ENCODE measurements at regions not wholly inside any gene's neighbourhood (a gene's known extent, or its start where the extent isn't known, plus 50 kb on each side); places are given as distances from the start of the nearest gene placed in this dataset.

- DNase-seq (ENCODE audit: low read depth in 4 of 4, low spot score in 3 of 4), result no peak
These were observed 236.8 kb downstream of the ACTL7B start for GRCh38 chr9:108618906-108619550.

DNA sequence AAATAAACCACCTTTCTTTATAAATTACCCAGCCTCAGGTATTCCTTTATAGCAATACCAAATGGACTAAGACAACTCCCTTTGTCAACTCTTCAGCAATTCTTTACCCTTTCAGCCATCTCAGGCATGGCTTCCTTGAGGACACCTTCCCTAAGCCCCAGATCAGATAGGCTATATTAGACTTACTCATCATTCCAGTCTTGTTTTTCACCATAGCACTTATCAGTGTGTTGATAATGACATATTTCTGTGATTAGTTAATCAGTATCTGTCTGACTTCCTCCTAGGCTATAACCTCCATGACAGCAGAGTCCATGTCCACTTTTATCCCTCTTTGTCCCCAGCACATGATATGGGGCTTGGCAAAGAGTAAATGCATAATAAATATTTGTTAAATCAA is 238.1 kb downstream of the ACTL7B start:
- no peak for DNase-seq (ENCODE audit: low read depth in 4 of 4, low spot score in 3 of 4)

- no peak for DNase-seq (ENCODE audit: low read depth in 4 of 4, low spot score in 3 of 4)
These were observed 240.6 kb downstream of the ACTL7B start for GRCh38 chr9:108615152-108615551.

- no peak for DNase-seq (ENCODE audit: low read depth in 4 of 4, low spot score in 3 of 4)
These were observed 243.3 kb downstream of the ACTL7B start for GRCh38 chr9:108612513-108612912.

DNA sequence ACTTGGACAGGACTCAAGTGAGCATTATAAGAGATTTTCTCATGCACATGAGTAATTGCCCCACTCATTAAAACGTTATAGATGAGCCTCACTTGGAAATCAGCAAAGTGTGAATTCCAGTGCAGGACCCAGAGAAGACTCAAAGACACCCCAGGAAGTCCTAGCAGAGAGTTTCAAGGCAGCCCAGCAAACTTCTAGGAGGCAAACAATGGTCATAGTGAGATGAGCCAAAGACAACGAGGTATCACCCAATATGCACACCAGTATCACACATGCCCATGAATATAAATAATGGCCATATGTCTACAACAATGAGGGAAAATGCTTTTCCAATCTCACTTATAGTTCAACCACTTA is 245.9 kb downstream of the ACTL7B start:
- DNase-seq (ENCODE audit: low read depth in 4 of 4, low spot score in 3 of 4), result no peak

GRCh38 chr9:108609227-108609896 is 246.4 kb downstream of the ACTL7B start:
- no peak for DNase-seq (ENCODE audit: low read depth in 4 of 4, low spot score in 3 of 4)

DNA sequence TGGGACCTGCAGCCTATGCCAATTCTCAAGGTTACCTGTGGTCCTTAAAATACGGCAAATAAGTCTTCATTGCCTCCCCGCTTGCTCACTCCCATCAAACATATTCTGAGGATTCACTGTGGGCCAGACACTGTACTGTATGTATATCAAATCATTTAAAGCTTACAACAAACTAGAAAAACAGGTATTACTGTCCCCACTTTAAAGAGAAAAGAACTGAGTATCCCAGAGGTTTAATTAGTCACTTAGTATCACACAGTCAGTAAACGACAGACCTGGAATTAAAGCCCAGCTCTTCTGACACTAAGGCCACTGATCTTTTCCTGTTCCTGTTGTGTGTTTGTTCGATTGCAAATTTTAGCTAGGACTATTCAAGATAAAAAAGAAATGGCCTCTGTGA is 248.2 kb downstream of the ACTL7B start:
- no peak for DNase-seq (ENCODE audit: low read depth in 4 of 4, low spot score in 3 of 4)

GRCh38 chr9:108606401-108606800 is 249.4 kb downstream of the ACTL7B start:
- no peak for DNase-seq (ENCODE audit: low read depth in 4 of 4, low spot score in 3 of 4)

GRCh38 chr9:108603141-108603540 is 252.6 kb downstream of the ACTL7B start:
- no peak for DNase-seq (ENCODE audit: low read depth in 4 of 4, low spot score in 3 of 4)

GRCh38 chr9:108600896-108601295 is 254.9 kb downstream of the ACTL7B start:
- no peak for DNase-seq (ENCODE audit: low read depth in 4 of 4, low spot score in 3 of 4)

GRCh38 chr9:108599571-108599970 is 256.2 kb downstream of the ACTL7B start:
- no peak for DNase-seq (ENCODE audit: low read depth in 4 of 4, low spot score in 3 of 4)

GRCh38 chr9:108591121-108591520 is 264.7 kb downstream of the ACTL7B start:
- no peak for DNase-seq (ENCODE audit: low read depth in 4 of 4, low spot score in 3 of 4)

DNA sequence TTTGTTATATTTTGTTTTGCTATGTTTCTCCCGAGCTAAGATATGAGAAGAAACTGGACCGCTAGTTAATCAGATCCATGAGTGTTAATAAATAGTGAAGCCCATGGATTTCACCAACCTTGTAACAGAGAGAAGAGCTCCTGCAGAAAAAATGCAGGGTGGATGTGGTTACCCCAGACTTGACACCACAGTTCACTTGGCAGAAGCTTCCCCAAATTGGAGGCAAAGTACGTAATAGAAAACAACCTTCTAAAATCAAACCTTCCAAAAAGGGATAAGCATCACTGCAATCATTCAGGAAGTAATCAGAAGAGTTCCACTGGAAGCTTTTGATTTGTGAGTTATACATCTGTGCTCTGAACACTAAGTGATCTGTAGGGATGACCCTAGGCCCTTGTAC is 267.5 kb downstream of the ACTL7B start:
- no peak for DNase-seq (ENCODE audit: low read depth in 4 of 4, low spot score in 3 of 4)

DNA sequence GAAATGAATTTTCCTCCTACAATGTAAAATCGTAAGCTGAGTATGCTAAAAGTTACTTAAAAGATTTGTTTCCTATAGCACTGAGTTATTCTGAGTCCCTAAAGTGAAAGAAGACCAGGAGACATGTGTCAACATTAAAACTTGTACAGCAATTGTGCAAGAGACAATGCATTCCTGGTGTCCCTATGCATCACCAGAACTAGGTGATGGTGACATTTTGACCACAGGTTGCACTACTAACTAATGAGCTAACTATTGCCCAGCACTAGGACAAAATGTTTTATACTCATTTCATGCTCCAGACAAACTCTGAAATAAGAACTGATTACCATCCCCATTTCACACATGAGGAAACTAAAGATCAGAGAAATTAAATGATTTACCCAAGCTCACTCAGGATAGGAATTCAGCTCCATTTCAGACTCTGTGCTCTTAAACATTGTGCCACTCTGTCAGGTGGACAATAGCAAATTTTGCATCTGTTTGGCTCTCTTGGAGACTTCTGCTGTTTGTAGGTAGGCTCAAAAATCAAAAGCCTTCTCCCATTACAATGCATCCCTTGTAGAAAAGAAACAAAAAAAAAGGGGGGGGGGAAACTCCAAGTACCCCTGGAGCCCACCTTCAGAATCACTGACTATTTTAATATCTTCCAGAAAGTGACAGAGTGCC is 269.2 kb downstream of the ACTL7B start:
- DNase-seq (ENCODE audit: low read depth in 4 of 4, low spot score in 3 of 4), result no peak

GRCh38 chr9:108584860-108585259 is 270.9 kb downstream of the ACTL7B start:
- DNase-seq (ENCODE audit: low read depth in 4 of 4, low spot score in 3 of 4), result no peak

DNA sequence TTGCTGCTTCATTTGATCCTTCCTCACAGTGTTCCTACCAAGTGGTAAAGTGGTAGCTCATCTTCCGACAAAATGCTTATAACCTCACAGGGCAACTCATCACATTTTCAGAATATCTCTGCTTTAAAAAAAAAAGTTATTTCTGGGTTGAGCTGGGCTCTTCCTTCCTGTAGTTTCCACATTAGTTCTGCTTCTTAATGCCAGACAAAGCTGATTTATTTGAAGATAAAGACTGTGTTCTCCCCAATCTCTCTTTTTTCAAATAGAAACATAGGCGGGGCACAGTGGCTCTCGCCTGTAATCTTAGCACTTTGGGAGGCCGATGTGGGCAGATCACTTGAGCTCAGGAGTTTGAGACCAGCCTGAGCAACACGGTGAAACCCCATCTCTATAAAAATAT is 273.1 kb downstream of the ACTL7B start:
- DNase-seq (ENCODE audit: low read depth in 4 of 4, low spot score in 3 of 4), result no peak

DNA sequence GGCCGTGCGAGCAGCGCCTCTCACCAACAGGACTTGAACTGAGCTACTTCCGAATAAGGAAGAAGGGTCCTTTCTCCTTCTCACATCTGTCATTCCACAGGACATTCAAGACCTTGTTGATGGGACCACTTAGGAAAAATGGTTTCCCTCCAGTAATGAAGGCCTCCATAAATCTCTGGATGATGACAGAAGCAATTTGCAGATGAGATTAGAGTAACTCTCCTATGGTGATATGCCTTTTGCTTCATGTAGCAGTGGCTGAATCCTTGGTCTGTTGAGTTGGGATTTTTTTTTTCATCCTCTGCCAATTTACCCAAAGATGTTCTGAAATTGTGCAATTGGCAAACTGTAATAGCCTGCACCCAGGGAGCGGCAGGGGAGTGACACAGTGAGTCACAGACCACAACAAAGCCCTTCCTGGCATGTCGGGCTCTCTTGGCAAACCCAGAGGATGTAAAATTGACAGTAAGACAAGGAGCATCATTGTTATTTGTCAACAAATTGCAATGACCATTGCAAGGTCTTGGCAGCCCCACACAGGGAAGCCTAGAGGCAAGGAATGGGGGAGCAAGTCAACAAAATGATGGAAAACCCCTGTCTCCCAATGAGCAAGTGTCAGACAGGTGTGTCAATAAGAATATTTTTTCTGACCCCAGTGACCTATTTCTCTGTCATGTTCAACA is 275.9 kb downstream of the ACTL7B start:
- no peak for DNase-seq (ENCODE audit: low read depth in 4 of 4, low spot score in 3 of 4)

- DNase-seq (ENCODE audit: low read depth in 4 of 4, low spot score in 3 of 4), result no peak
These were observed 280.5 kb downstream of the ACTL7B start for GRCh38 chr9:108575276-108575675.

GRCh38 chr9:108569624-108570023 is 286.2 kb downstream of the ACTL7B start:
- no peak for DNase-seq (ENCODE audit: low read depth in 4 of 4, low spot score in 3 of 4)

DNA sequence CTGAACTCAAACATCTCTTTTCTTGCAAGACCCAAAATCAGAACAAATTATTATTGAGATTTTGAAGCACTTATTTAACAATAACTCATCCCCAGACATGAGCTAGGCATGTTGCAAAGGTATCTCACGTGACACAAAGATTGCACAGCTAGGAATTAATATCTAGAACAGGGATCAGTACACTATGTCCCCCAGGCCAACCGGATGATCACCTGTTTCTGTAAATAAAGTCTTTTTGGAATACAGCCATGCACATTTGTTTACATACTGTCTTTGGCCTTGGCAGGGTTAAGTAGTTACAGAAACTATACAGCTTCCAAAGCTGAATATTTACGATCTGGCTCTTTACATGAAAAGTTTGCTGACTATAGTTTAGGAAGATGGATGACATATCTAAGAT is 287.7 kb downstream of the ACTL7B start:
- no peak for DNase-seq (ENCODE audit: low read depth in 4 of 4, low spot score in 3 of 4)

DNA sequence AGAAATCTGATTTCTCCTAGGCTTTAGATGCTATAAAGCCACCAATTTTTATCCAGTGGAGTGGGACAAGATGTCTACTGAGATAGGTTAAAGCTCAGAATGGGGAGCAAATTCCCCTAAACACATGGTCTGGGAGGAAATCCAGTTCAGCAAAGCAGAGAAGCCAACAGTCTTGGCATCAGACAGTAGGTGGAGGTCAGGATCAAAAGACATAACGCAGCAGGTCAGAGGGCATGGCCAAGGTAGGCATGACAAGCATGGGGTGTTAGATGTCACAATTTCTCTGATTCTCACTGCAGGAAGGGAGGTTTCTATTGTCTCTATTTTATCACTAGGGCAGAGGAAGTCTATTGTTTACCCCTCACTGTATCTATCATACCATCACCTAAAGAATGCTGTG is 288.2 kb downstream of the ACTL7B start:
- no peak for DNase-seq (ENCODE audit: low read depth in 4 of 4, low spot score in 3 of 4)

Data from left renal pelvis (tissue), 4 donors.